Right cardiac atrium (tissue), 5 donors: ENCODE measurements at regions not wholly inside any gene's neighbourhood (a gene's known extent, or its start where the extent isn't known, plus 50 kb on each side); places are given as distances from the start of the nearest gene placed in this dataset.

Experiments used
- ATAC-seq, 2 donors: fragments of 200-7000 bp; cut with Tn5 transposase; one replicate each; pipeline versions ENCODE4 v1.8.0 to v1.9.1; 2020; ENCODE audit warnings: moderate library complexity in 2 of 2, mild to moderate bottlenecking in 1 of 2
- DNase-seq, 3 donors: peaks; one replicate each; pipeline ENCODE4 v3.0.0-alpha.2; 2020
- H3K27ac ChIP-seq: one replicate; pipeline ENCODE4 v1.5.1; 2013; ENCODE audit warnings: mild to moderate bottlenecking, low read length, control low read depth, moderate library complexity
- H3K27me3 ChIP-seq: one replicate; pipeline ENCODE4 v1.6.1; 2013; ENCODE audit not compliant: control insufficient read depth, insufficient read depth
- H3K4me1 ChIP-seq: one replicate; pipeline ENCODE4 v1.6.1; 2013; ENCODE audit warnings: low read length; ENCODE audit not compliant: control insufficient read depth, insufficient read depth
- H3K4me3 ChIP-seq: one replicate; pipeline ENCODE4 v1.5.1; 2013; ENCODE audit warnings: low read length, control low read depth
- H3K9me3 ChIP-seq: one replicate; pipeline ENCODE4 v1.6.1; 2013; ENCODE audit warnings: low read length; ENCODE audit not compliant: control insufficient read depth
- WGBS: extraction: QIAGEN DNeasy Blood & Tissue Kit; methylation state at CpG from one replicate; pipeline ENCODE4 v1.1.7; 2013; 5-methylcytosine and 5-hydroxymethylcytosine counted together
- intact Hi-C, 4 donors: fragments of 100-400 bp; cut with DNase I; formaldehyde crosslinking; loops; one replicate each; pipeline versions ENCODE4 v1.11.0 to v1.14.0; 2022 to 2023
- donor health status: healthy with polysubstance abuse.
- donor health status: DM: no; HTN: yes; CAD: no.
- donor health status: DM: no; HTN: no; CAD: no.
- donor health status: DM: no; HTN: yes; CAD: no; lungs with severe emphysema.
- donor health status: DM: yes; HTN: yes; CAD: no.

- Histone ChIP-seq H3K4me1 (no peaks in the 10 kb centered on the region), H3K4me3 (no peak overlapping the region), H3K27ac (no peak overlapping the region), H3K27me3 (no peaks in the 10 kb centered on the region), H3K9me3 (no peaks in the 10 kb centered on the region)
- WGBS = 90% methylated on average over 2 of the region's 2 CpGs
- intact Hi-C loops = no loop called here
- ATAC-seq (no peak), DNase-seq (no peak)
Observed at GRCh38 chr1:113247355-113247754, 143.0 kb upstream of the MAGI3 start.

GRCh38 chr1:113247782-113248181, 142.5 kb upstream of the MAGI3 start:
- intact Hi-C loops = no loop called here
- H3K4me1 ChIP-seq = no peaks in the 10 kb centered on the region
- ATAC-seq (no peak), DNase-seq (no peak)
- H3K27ac ChIP-seq = no peak overlapping the region
- H3K4me3 ChIP-seq = no peak overlapping the region
- no peaks in the 10 kb centered on the region for H3K27me3 ChIP-seq
- no peaks in the 10 kb centered on the region for H3K9me3 ChIP-seq
- 77% methylated on average over 3 of the region's 3 CpGs for WGBS

- ATAC-seq (no peak), DNase-seq (no peak)
- Histone ChIP-seq H3K4me1 (no peaks in the 10 kb centered on the region), H3K27ac (no peak overlapping the region), H3K9me3 (no peaks in the 10 kb centered on the region), H3K27me3 (no peaks in the 10 kb centered on the region), H3K4me3 (no peak overlapping the region)
- WGBS = 77% methylated on average over 5 of the region's 5 CpGs
- intact Hi-C loops = no loop called here
Observed at GRCh38 chr1:113248494-113248893, 141.8 kb upstream of the MAGI3 start.

- Histone ChIP-seq H3K9me3 (no peaks in the 10 kb centered on the region), H3K27me3 (no peaks in the 10 kb centered on the region), H3K27ac (no peak overlapping the region), H3K4me3 (no peak overlapping the region), H3K4me1 (no peaks in the 10 kb centered on the region)
- DNase-seq (no peak), ATAC-seq (no peak)
- intact Hi-C loops = no loop called here
- WGBS = 52% methylated on average over 6 of the region's 6 CpGs
Observed at GRCh38 chr1:113250161-113250560, 140.2 kb upstream of the MAGI3 start.

GRCh38 chr1:113252166-113252565, 138.1 kb upstream of the MAGI3 start:
- intact Hi-C loops = no loop called here
- Histone ChIP-seq H3K4me3 (no peak overlapping the region), H3K9me3 (no peaks in the 10 kb centered on the region), H3K4me1 (no peaks in the 10 kb centered on the region), H3K27me3 (no peaks in the 10 kb centered on the region), H3K27ac (no peak overlapping the region)
- DNase-seq (no peak), ATAC-seq (no peak)
- WGBS = 48% methylated on average over 7 of the region's 7 CpGs

GRCh38 chr1:113253187-113253586, 137.1 kb upstream of the MAGI3 start:
- WGBS = 72% methylated on average over 4 of the region's 4 CpGs
- intact Hi-C loops = no loop called here
- H3K27me3 ChIP-seq = no peaks in the 10 kb centered on the region
- H3K9me3 ChIP-seq = no peaks in the 10 kb centered on the region
- ATAC-seq (peak; percentile 38 to 58), DNase-seq (no peak)
- H3K4me3 ChIP-seq = no peak overlapping the region
- no peak overlapping the region for H3K27ac ChIP-seq
- no peaks in the 10 kb centered on the region for H3K4me1 ChIP-seq

- ATAC-seq = no peak
- Histone ChIP-seq H3K4me3 (no peak overlapping the region), H3K9me3 (no peaks in the 10 kb centered on the region), H3K27me3 (no peaks in the 10 kb centered on the region), H3K4me1 (no peaks in the 10 kb centered on the region), H3K27ac (no peak overlapping the region)
- intact Hi-C loops = no loop called here
- no peak for DNase-seq
- WGBS = 79% methylated on average over 2 of the region's 2 CpGs
Observed at GRCh38 chr1:113253590-113253989, 136.7 kb upstream of the MAGI3 start.

GRCh38 chr1:113255038-113255719, 135.1 kb upstream of the MAGI3 start:
- no peaks in the 10 kb centered on the region for H3K27me3 ChIP-seq
- WGBS = 70% methylated on average over 7 of the region's 7 CpGs
- no peak overlapping the region for H3K4me3 ChIP-seq
- no peak overlapping the region for H3K27ac ChIP-seq
- H3K9me3 ChIP-seq = no peaks in the 10 kb centered on the region
- DNase-seq (no peak), ATAC-seq (no peak)
- H3K4me1 ChIP-seq = no peaks in the 10 kb centered on the region
- intact Hi-C loops = no loop called here

- no peak overlapping the region for H3K4me3 ChIP-seq
- WGBS = 60% methylated on average over 8 of the region's 8 CpGs
- intact Hi-C loops = no loop called here
- no peaks in the 10 kb centered on the region for H3K27me3 ChIP-seq
- no peaks in the 10 kb centered on the region for H3K4me1 ChIP-seq
- ATAC-seq (no peak), DNase-seq (no peak)
- H3K9me3 ChIP-seq = no peaks in the 10 kb centered on the region
- no peak overlapping the region for H3K27ac ChIP-seq
Observed at GRCh38 chr1:113255720-113256347, 134.5 kb upstream of the MAGI3 start.

GRCh38 chr1:113256348-113256729, 134.0 kb upstream of the MAGI3 start:
- no peak overlapping the region for H3K4me3 ChIP-seq
- H3K9me3 ChIP-seq = no peaks in the 10 kb centered on the region
- WGBS = 71% methylated on average over 2 of the region's 2 CpGs
- ATAC-seq (no peak), DNase-seq (no peak)
- H3K27me3 ChIP-seq = no peaks in the 10 kb centered on the region
- H3K4me1 ChIP-seq = no peaks in the 10 kb centered on the region
- intact Hi-C loops = no loop called here
- H3K27ac ChIP-seq = no peak overlapping the region

- ATAC-seq (no peak), DNase-seq (no peak)
- Histone ChIP-seq H3K9me3 (no peaks in the 10 kb centered on the region), H3K27me3 (no peaks in the 10 kb centered on the region), H3K4me3 (no peak overlapping the region), H3K4me1 (no peaks in the 10 kb centered on the region), H3K27ac (no peak overlapping the region)
- intact Hi-C loops = no loop called here
- 87% methylated on average over 2 of the region's 2 CpGs for WGBS
Observed at GRCh38 chr1:113259988-113260387, 130.3 kb upstream of the MAGI3 start.

GRCh38 chr1:113265196-113265595, 125.1 kb upstream of the MAGI3 start:
- WGBS = 70% methylated on average over 2 of the region's 2 CpGs
- no peak overlapping the region for H3K4me3 ChIP-seq
- intact Hi-C loops = no loop called here
- no peak overlapping the region for H3K27ac ChIP-seq
- no peaks in the 10 kb centered on the region for H3K27me3 ChIP-seq
- no peaks in the 10 kb centered on the region for H3K9me3 ChIP-seq
- DNase-seq (no peak), ATAC-seq (no peak)
- H3K4me1 ChIP-seq = no peaks in the 10 kb centered on the region
